B cell (primary cell): ENCODE measurements at regions not wholly inside any gene's neighbourhood (a gene's known extent, or its start where the extent isn't known, plus 50 kb on each side); places are given as distances from the start of the nearest gene placed in this dataset.

ENCODE experiments used
- ATAC-seq: fragments of 200-7000 bp; cut with Tn5 transposase; one replicate; pipeline ENCODE4 v1.10.0; 2021; ENCODE audit warnings: low read depth, mild to moderate bottlenecking, moderate number of reproducible peaks, moderate library complexity
- CTCF ChIA-PET: fragments of 350-600 bp; sonication (Branson Sonifier 250); formaldehyde crosslinking; loops from one replicate; lab custom pipeline; 2021; ENCODE audit warnings: antibody characterized with exemption, inconsistent platforms; lab: Charles Lee
- POLR2A ChIA-PET: fragments of 350-600 bp; sonication (Branson Sonifier 250); formaldehyde crosslinking; loops from one replicate; lab custom pipeline; 2021; ENCODE audit warnings: antibody characterized with exemption; lab: Charles Lee
- DNase-seq: peaks from one replicate; pipeline ENCODE4 v3.0.0; 2013
- H2AFZ ChIP-seq: 2 replicates; pipeline ENCODE4 v1.6.1; 2012; ENCODE audit warnings: mild to moderate bottlenecking, low read depth, low read length; ENCODE audit not compliant: insufficient read depth, poor library complexity, severe bottlenecking
- H3K27ac ChIP-seq, 2 donors: 1 replicate in 1 of 2; 2 replicates in 1 of 2; pipeline ENCODE4 v1.5.1; 2012 to 2013; ENCODE audit warnings: low read length in 2 of 2, mild to moderate bottlenecking in 2 of 2, moderate library complexity in 1 of 2
- H3K27me3 ChIP-seq, 4 experiments: fragments of 200-600 bp in 1 of 4; sonication (generic) in 1 of 4; replicated peaks in 1 of 4; 1 replicate in 2 of 4; 2 replicates in 2 of 4; pipeline versions ENCODE4 v1.6.1 to v1.7.0; 2013 to 2016; ENCODE audit warnings: low read length in 3 of 4, mild to moderate bottlenecking in 2 of 4, mixed read lengths in 1 of 4, moderate library complexity in 1 of 4; ENCODE audit not compliant: insufficient read depth in 4 of 4, control insufficient read depth in 3 of 4; ENCODE audit errors: control extremely low read depth in 1 of 4
- H3K36me3 ChIP-seq, 2 experiments: replicated peaks in 1 of 2; 1 replicate in 1 of 2; 2 replicates in 1 of 2; pipeline versions ENCODE4 v1.6.1 to v1.7.1; 2013; ENCODE audit warnings: low read length in 1 of 2; ENCODE audit not compliant: insufficient read depth in 2 of 2, control insufficient read depth in 1 of 2; ENCODE audit errors: control extremely low read depth in 1 of 2, extremely low read depth in 1 of 2
- H3K4me1 ChIP-seq, 2 donors: fragments of 200-600 bp in 1 of 2; sonication (generic) in 1 of 2; 1 replicate in 1 of 2; 2 replicates in 1 of 2; pipeline versions ENCODE4 v1.5.1 to v1.6.1; 2013 to 2017; ENCODE audit warnings: low read length in 2 of 2; ENCODE audit not compliant: control insufficient read depth in 2 of 2, insufficient read depth in 2 of 2
- H3K4me2 ChIP-seq: replicated peaks from 2 replicates; pipeline ENCODE3; 2012; ENCODE audit warnings: mild to moderate bottlenecking, low read depth, low read length; ENCODE audit not compliant: poor library complexity, severe bottlenecking
- H3K4me3 ChIP-seq, 5 experiments: fragments of 200-600 bp in 1 of 5; sonication (generic) in 1 of 5; 1 replicate in 3 of 5; 2 replicates in 2 of 5; pipeline versions ENCODE4 v1.5.1 to v1.7.0; 2011 to 2016; ENCODE audit warnings: low read length in 4 of 5, mild to moderate bottlenecking in 4 of 5, low read depth in 2 of 5, control low read depth in 1 of 5, moderate library complexity in 1 of 5; ENCODE audit not compliant: insufficient read depth in 1 of 5; ENCODE audit errors: control extremely low read depth in 1 of 5, extremely low read depth in 1 of 5
- H3K79me2 ChIP-seq: fragments of 200-600 bp; sonication (generic); one replicate; pipeline ENCODE4 v1.6.0; 2016; ENCODE audit warnings: low read length; ENCODE audit not compliant: control insufficient read depth, insufficient read depth
- H3K9ac ChIP-seq: fragments of 200-600 bp; sonication (generic); 2 replicates; pipeline ENCODE4 v1.6.1; 2017; ENCODE audit warnings: mild to moderate bottlenecking, low read length, moderate library complexity
- H3K9me3 ChIP-seq, 3 donors: one replicate each; pipeline versions ENCODE4 v1.6.1 to v1.7.1; 2013; ENCODE audit warnings: low read length in 2 of 3; ENCODE audit not compliant: control insufficient read depth in 2 of 3, insufficient read depth in 1 of 3; ENCODE audit errors: control extremely low read depth in 1 of 3
- H4K20me1 ChIP-seq: 2 replicates; pipeline ENCODE4 v1.6.0; 2012; ENCODE audit warnings: mild to moderate bottlenecking, low read length; ENCODE audit not compliant: insufficient read depth, control insufficient read depth, poor library complexity, severe bottlenecking
- H3K27ac Mint-ChIP-seq: one replicate; pipeline ENCODE4 v1.8.0; 2021; ENCODE audit warnings: mixed read lengths
- H3K27me3 Mint-ChIP-seq: one replicate; pipeline ENCODE4 v1.8.0; 2021; ENCODE audit warnings: mixed read lengths
- H3K4me1 Mint-ChIP-seq: one replicate; pipeline ENCODE4 v1.8.0; 2021; ENCODE audit warnings: mixed read lengths
- H3K4me3 Mint-ChIP-seq: one replicate; pipeline ENCODE4 v1.8.0; 2021; ENCODE audit warnings: mixed read lengths
- H3K9me3 Mint-ChIP-seq: one replicate; pipeline ENCODE4 v1.8.0; 2022; ENCODE audit warnings: mixed read lengths; ENCODE audit not compliant: insufficient read depth
- CTCF ChIP-seq: fragments of 200-600 bp; IDR thresholded peaks from one replicate; pipeline ENCODE4 v1.8.0; 2022; ENCODE audit warnings: antibody characterized with exemption, mild to moderate bottlenecking
- EZH2 ChIP-seq: IDR thresholded peaks from 2 replicates; pipeline ENCODE4 v1.6.1; 2012; ENCODE audit warnings: borderline replicate concordance, low read depth, mild to moderate bottlenecking, moderate library complexity, low read length; ENCODE audit not compliant: insufficient read depth, poor library complexity, severe bottlenecking
- WGBS: methylation state at CpG from one replicate; pipeline ENCODE4 v1.1.5; 2013; ENCODE audit warnings: missing lambda C conversion rate; ENCODE audit not compliant: insufficient coverage; 5-methylcytosine and 5-hydroxymethylcytosine counted together
- intact Hi-C: fragments of 100-400 bp; cut with micrococcal nuclease; formaldehyde crosslinking; loops from one replicate; pipeline ENCODE4 v1.10.0; 2022

- peaks cover 0 to 4% of the 10 kb centered on the region in 2 donors for H3K4me1 ChIP-seq
- ATAC-seq, result no peak
- H4K20me1 ChIP-seq, result no peaks in the 10 kb centered on the region
- CTCF ChIA-PET, result no interaction called here
- Mint-ChIP-seq H3K9me3 (no peaks in the 10 kb centered on the region), H3K27me3 (peaks cover 15% of the 10 kb centered on the region), H3K4me3 (no peak overlapping the region), H3K4me1 (peaks cover 5% of the 10 kb centered on the region), H3K27ac (no peak overlapping the region)
- no peaks in the 10 kb centered on the region for H3K27me3 ChIP-seq
- H3K9me3 ChIP-seq, result no peaks in the 10 kb centered on the region
- no peak overlapping the region for H3K4me2 ChIP-seq
- no peak overlapping the region for H3K4me3 ChIP-seq
- no peaks in the 10 kb centered on the region for H3K36me3 ChIP-seq
- intact Hi-C loops, result no loop called here
- no peak for DNase-seq
- 86% methylated on average over 6 of the region's 6 CpGs for WGBS
- H3K79me2 ChIP-seq, result no peaks in the 10 kb centered on the region
- no peak overlapping the region for H3K9ac ChIP-seq
- H3K27ac ChIP-seq, result no peak overlapping the region
- POLR2A ChIA-PET, result no interaction called here
- TF ChIP-seq EZH2, result no peak
- TF ChIP-seq CTCF, result no peak
- no peak overlapping the region for H2AFZ ChIP-seq
Observed at GRCh38 chr11:69215784-69216415, 60.2 kb downstream of the SMIM38 start.

GRCh38 chr11:69216647-69217051 lies 60.9 kb downstream of the SMIM38 start:
- WGBS, result 88% methylated on average over 6 of the region's 6 CpGs
- intact Hi-C loops, result no loop called here

More at GRCh38 chr11:69216647-69217051, 60.9 kb downstream of the SMIM38 start:
- Mint-ChIP-seq H3K27ac (no peak overlapping the region), H3K9me3 (no peaks in the 10 kb centered on the region), H3K4me3 (no peak overlapping the region), H3K4me1 (peaks cover 5% of the 10 kb centered on the region), H3K27me3 (peaks cover 12% of the 10 kb centered on the region)
- H3K4me3 ChIP-seq, result no peak overlapping the region
- no peak overlapping the region for H3K9ac ChIP-seq
- ChIA-PET CTCF (no interaction called here), POLR2A (no interaction called here)
- no peaks in the 10 kb centered on the region for H4K20me1 ChIP-seq
- peaks cover 0 to 4% of the 10 kb centered on the region in 2 donors for H3K4me1 ChIP-seq
- H3K9me3 ChIP-seq, result no peaks in the 10 kb centered on the region
- ATAC-seq, result no peak
- no peaks in the 10 kb centered on the region for H3K36me3 ChIP-seq
- no peak overlapping the region for H3K27ac ChIP-seq
- no peak for DNase-seq
- H3K27me3 ChIP-seq, result no peaks in the 10 kb centered on the region
- H2AFZ ChIP-seq, result no peak overlapping the region
- TF ChIP-seq CTCF (no peak), EZH2 (no peak)
- no peaks in the 10 kb centered on the region for H3K79me2 ChIP-seq
- no peak overlapping the region for H3K4me2 ChIP-seq
